GM21381 (cell line): ENCODE measurements at regions not wholly inside any gene's neighbourhood (a gene's known extent, or its start where the extent isn't known, plus 50 kb on each side); places are given as distances from the start of the nearest gene placed in this dataset.
"Not testable (repeated sequence)": the region's sequence is repeated elsewhere in the genome, so short reads cannot be mapped to it uniquely, and the experiment has no call there.

ENCODE experiments used
- ATAC-seq: cut with Tn5 transposase; IDR thresholded peaks from one replicate; pipeline ENCODE4 v1.9.1; 2021; ENCODE audit warnings: mild to moderate bottlenecking, moderate library complexity; ENCODE audit not compliant: unreplicated experiment

DNA sequence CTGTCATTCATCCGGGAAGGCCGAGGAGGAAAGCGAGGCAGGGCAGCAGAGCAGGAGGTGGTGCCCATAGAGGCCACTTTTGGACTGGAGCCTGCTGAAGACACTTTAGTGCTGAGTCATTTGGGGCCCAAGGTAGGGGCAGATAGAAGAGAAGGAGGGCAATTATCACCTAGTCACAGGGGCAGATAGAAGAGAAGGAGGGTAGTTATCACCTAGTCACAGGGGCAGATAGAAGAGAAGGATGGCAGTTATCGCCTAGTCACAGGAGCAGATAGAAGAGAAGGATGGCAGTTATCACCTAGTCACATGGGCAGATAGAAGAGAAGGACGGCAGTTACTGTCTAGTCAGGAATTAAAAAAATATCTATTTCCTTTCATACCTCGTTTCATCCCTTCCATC is 1372.6 kb downstream of the FOXD4L5 start:
- not testable (repeated sequence) for ATAC-seq

DNA sequence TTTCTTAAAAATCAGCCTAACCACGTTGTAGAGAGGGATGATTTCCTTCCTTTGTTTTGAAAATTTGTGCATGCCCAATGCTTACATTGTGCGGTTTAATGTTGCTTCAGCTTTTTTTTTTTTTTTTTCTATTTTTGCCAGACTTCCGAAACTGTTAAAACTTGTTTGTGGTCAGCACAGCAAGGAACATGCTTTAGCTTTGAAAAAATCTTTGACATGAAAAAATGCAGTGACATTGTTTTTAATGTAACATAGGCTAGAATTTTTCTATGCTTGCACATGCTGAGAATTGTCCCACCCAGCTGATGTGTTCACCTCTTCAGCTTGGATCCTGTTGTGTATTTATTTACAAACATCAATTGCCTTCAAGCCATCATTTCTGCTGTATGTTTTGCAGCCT is 1375.9 kb downstream of the FOXD4L5 start:
- not testable (repeated sequence) for ATAC-seq

DNA sequence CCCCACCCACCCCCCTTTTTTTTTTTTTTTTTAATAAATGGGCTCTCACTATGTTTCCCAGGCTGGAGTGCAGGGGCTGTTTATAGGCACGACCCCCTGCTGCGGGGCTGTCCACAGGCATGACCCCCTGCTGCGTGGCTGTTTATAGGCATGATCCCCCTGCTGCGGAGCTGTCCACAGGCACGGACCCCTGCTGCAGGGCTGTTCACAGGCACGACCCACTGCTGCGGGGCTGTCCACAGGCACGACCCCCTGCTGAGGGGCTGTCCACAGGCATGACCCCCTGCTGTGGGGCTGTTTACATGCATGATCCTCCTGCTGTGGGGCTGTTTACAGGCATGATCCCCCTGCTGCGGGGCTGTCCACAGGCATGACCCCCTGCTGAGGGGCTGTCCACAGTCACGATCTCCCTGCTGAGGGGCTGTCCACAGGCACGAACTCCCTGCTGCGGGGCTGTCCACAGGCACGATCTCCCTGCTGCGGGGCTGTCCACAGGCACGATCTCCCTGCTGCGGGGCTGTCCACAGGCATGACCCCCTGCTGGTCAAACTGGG is 1385.3 kb downstream of the FOXD4L5 start:
- not testable (repeated sequence) for ATAC-seq

DNA sequence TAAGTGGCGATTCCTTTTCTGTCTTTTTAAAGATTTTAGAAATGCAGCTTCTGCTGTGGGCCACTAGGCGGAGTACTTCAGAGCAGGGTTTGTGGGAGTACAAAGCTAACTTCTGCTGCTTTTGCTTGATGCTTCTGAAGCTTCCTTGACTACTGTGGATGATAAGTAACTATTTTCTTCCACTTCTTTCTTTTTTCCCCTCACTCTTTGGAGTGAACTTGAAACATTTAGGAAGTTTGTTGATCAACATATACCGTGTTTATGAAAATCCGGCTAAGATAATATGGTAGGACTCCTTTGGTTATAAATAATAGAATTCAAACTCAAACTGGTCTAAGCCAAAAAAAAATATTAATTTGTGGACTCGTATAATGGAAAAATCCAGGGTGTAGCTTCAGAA is 1403.6 kb downstream of the FOXD4L5 start:
- not testable (repeated sequence) for ATAC-seq

DNA sequence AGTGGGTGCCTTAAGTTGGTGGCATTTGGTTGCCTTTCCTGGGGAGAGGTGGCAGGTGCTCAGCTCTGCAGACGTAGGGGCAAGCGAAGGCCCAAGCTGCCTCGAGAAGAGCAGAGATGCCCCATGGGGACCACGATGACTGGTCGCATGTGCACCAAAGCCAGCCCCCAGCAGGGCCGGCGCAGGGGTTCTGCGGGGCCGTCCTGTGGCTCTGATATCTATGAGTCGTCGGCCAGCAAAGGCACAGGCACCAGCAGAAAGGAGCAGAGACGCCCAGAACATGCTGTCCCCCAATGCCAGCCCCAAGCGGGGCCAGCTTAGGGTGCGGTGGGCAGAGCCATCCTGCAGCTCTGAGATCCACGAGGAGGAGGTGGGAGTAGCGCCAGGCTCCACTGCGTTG is 1408.6 kb downstream of the FOXD4L5 start:
- not testable (repeated sequence) for ATAC-seq

DNA sequence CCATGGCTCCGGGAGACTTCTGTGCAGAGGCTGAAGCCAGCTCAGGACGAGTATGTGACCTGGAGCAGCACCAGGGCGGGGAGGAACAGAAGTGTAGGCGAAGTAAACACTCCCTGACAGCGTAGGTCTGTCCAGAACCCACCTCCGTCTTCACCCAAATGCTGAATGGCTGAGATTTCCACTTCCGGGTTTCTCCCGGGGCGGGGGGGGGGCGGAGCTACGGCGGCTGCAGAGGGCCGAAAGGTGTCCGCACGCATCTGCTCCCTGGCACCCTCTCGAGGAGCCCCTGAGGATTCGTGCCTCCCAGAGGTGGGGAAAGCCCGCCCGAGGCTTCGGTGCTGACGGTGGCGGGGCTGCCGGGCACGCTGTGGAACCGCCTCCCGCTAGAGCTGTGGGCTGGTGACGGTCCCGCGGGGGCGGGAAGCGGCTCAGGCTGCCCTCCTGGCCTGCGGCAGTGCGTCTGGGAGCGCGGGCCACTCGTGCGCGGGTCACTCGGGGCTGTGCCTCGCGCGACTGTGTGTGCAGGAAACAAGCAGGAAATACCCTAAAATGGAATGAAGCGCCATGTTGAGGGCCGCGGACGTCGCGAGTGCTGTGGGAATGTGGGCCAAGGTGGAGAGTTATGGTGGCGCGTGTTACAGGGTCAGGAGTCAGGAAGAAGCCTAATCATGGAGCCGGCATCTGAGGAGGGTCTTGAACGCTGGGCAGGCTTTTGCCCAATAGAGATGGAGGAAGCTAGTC is 1425.4 kb downstream of the FOXD4L5 start:
- peak; percentile 97 for ATAC-seq

DNA sequence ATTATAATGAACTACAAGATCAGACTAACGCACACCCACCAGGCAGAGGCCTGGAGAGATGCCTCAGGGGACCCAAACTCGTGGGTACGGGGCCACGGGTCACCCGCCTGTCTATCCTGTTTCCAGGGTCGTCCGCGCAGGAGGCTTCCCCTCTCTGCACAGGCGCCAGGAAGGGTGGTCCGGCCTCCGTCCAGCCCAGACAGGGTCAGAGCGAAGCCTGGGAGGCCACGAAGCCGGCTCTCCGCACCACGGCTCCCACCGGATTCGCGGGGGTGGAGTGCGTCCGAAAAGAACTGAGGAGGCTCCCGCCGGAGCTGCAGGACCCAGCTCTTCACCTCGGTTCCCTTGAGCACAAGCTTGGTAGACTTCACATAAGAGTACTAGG is 1425.9 kb downstream of the FOXD4L5 start:
- ATAC-seq: peak; percentile 34

DNA sequence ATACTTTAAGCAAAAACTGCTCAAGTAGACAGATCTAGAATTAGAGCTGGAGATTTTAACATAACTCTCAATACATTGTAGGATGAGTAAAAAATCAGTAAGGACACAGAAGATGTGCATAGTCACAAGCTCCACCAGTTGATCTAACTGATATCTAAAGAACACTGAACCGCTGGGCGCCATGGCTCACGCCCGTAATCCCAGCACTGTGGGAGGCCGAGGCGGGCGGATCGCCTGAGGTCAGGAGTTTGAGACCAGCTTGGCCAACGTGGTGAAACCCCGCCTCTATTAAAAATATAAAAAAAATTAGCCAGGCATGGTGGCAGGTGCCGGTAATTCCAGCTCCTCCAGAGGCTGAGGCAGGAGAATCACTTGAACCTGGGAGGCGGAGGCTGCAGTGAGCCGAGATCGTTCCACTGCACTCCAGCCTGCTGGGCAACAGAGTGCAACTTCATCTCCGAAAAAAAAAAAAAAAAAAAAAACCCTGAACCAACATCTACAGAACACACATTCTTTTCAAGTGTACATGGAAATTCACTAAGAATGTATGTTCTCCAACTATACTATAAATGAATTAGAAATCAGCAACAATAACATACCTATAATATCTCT is 1431.8 kb downstream of the FOXD4L5 start:
- ATAC-seq: not testable (repeated sequence)

DNA sequence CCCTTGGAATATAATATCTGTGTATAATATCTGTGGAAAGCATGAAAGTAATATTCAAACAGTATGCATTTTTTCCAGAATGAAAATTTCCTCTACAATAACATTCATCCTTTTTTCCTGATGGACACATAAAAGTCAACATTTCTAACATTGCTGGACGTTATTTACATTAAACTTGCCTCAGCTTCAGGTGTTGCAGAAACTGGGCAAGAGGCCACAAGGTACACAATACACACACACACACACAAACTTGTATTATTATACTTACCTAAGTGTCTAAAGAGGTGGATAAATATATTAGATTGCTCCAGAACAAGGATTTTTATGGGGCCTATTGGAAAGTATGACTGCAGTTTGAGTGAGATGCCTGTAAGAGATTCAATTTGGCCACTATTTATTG is 1460.2 kb downstream of the FOXD4L5 start:
- ATAC-seq: not testable (repeated sequence)

DNA sequence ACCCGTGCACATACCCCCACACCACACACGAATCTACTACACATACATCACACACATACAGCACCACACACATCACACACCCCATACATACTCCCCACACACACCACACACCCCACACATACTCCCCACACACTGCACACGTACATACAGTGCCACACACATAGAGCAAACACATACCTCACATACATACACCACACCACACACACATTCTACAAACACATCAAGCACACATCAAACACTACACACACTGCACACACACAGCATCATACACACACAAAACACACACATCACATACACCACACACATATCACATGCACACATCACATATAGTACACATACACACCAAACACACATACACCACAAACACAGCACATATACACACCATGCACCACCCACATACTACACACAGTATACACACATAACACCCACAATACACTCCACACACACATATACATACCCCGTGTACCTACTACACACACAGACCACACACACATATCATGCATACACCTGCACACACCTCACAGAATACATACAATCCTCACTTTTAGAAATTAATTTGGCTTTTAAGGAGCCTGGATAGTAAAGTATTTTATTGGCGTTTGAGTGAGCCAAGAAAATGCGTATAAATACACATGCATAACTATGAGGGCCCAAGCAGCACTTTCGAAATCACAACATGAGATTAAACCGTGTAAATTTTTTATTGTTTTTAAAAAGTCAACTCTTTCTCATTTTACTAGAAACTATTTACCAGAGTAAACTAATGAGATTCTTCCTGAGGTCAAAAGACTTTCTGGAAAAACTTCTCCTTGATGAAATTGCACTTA is 1461.4 kb downstream of the FOXD4L5 start:
- ATAC-seq: not testable (repeated sequence)

DNA sequence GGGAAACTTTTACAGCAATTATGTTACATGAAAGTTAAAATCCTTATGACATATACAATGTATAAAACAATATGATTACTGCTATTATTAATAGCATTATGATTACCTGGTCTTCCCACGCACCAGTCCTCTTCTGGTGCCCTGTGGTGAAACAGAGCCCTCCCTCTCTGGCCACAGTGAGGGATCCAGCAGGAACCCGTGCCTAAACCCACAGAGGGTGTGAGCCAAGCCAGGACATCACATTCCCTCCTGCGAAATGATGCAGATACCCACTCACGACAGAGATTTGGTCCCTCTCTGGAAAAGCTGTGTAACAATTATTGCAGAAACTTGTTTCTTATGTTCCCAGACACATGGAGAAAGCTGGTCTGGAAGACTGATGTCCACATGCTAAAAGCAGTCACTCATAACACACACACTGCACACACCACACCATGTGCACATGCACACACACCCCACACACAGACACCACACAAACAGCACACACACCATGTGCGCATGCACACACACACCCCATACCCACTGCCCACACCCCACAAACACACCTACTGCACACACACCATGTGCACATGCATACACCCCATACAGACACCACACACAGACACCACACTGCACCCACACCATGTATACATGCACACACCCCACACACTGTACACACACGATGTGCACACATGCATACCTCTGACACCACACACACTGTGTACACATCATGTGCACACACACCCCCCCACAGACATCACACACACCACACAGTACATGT is 1462.2 kb downstream of the FOXD4L5 start:
- not testable (repeated sequence) for ATAC-seq

DNA sequence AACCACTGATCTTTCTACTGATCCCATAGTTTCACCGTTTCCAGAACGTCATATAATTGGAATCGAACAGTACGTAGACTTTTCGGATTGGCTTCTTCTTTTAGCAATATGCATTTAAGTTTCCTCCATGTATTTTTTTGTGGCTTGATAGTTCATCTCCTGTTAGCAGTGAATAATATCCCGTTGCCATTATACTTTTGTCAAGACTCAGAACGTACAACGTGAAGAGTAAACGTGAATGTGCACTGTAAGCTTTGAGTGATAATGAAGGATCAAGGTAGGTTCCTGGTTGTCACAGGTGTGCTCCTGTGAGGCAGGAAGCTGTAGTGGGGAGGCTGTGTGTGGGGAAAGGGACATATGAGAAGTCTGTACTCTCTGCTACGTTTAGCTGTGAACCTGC is 1463.7 kb downstream of the FOXD4L5 start:
- not testable (repeated sequence) for ATAC-seq

DNA sequence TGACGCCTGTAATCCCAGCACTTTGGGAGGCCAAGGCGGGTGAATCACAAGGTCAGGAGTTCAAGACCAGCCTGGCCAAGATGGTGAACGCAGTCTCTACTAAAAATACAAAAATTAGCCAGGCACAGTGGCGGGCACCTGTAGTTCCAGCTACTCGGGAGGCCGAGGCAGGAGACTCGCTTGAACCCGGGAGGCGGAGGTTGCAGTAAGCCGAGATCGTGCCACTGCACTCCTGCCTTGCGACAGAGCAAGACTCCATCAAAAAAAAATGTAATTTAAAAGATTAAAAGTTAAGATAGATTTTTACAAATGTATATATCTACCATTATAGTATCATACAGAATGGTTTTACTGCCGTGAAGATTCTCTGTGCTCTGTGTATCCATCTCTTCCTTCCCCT is 1464.1 kb downstream of the FOXD4L5 start:
- ATAC-seq: not testable (repeated sequence)

DNA sequence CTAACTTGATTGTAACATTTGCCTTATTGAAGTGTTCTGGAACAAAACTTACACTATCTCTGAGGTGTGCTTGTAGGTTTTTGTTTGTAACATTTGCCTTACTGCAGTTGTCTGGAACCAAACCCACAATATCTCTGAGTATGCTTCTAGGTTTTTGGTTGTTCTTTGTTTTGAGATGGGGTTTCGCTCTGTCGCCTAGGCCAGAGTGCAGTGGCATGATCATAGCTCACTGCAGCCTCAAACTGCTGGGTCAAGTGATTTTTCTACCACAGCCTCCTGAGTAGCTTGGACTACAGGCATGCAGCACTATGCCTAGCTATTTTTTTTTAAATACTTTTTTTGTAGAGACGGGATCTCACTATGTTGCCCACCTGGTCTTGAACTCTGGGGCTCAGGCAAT is 1464.6 kb downstream of the FOXD4L5 start:
- ATAC-seq: not testable (repeated sequence)

DNA sequence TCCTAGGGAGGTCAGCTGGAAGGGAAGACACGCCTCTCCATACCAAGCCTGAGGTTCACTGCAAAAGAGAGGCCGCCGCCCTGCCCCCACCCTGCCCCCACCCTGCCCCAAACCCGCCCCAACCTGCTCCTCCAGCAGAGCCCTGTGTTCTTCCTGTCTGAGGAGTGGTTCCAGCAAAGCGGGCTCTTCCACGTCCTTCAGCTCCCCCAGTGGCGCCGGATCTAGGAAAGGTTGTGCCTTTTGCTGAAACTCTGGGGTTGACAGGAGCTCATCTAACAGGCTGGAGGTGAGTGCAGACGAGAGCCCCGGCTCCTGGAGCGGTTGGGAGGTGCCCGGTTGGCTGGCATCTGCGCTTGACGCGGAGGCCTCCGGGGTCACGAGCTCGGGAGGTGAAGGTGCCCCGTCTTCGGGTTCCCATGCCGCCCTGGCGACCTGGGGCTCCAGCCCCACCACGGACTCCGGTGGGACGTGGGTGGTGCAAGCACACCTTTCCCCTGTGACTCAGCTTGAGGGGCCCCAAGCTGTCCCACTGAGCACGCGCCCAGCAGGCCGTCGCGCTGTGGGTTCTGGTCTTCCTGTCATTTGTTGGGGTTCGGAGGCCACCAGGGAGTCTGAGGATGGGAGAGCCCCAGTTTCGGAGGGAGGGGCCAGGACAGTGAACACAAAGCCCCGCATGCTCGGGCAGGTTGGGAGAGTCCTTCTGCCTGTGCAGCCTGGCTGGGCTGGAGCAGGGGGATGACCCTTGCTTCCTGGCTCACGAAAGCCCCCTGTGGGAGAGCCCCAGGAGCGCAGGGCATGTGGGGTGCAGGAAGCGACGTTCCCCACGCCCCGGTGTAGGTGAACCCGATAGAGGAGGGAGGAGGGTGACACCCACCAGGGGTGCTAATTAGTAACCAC is 1467.1 kb downstream of the FOXD4L5 start:
- peak; percentile 56 for ATAC-seq

DNA sequence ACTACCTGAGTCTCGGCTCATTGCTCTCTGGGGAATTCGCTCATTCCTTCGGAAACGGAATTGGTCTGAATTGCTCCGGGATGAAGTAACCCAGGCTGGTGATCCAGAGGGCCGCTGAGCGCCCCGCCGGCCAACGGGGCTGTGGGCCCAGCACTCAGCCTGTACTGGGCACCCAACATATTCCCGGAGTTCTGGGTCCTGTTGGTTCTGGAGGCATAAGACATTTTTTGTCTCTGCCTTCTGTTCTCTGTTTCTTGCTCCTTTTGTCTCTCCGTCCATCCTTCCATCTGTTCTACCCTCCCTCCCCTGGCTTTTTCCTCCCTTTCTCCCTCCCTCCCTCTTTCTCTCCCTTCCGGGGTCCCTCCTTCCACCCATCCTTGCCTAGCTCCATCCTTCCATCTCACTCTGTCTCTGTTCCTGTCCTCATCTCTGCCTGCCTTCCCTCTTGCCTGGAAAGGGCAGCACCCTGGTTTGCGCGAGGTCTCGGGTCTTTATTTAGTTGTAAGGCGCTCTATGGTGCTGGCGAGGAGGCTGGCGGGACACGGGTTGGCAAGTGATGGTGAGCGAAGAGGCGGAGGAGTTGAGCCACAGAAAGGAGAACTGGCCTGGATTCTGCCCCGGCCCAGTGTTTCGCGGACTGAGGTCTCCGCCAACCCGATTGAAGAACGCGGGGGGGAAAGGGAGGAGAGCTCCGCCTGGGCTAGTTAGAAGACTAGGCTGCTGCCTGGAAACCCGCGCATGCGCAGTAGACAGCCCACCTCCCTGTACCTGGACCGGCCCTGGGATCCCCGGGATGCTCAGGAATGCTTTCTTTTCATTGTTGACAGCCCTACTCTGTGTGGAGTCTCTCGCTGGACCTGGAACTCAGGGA is 1468.0 kb downstream of the FOXD4L5 start:
- ATAC-seq: peak; percentile 75

DNA sequence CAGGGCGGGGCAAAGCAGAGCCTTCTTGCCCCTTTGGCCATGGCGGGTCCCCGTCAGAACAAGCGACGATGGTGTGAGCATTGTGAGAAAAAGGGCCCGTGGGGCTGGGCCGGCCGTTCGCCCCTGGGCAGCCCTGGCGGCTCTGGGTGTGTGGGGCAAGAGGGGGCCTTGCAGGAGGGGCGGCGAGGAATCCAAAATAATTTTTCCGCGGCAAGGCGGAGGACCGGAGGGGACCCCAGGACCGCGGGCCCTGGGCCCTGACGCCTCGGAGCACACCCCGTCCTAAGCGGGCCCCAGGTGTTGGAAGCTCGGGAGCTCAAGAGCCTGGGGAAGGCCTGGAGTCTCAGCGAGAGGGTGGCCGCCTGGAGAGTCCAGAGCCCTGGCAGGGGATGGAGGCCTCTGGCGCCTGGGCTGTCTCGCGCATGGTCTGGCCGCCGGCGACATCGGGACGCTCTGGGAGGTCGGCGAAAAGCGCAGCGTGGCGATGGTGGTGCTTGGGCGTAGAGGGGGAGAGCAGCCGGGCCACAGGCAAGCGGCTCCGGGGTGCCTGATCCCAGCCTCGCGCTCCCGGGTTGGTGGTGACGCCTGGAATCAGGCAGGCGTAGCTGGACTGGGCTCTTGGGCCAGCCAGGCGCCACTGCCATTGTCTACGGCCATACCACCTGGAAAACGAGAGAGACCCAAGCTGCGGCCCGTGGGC is 1469.9 kb downstream of the FOXD4L5 start:
- not testable (repeated sequence) for ATAC-seq
